Gastrocnemius medialis (tissue), 4 donors: ENCODE measurements at regions not wholly inside any gene's neighbourhood (a gene's known extent, or its start where the extent isn't known, plus 50 kb on each side); places are given as distances from the start of the nearest gene placed in this dataset.

Experiments used
- ATAC-seq, 2 donors: fragments of 150-250 bp; one replicate each; pipeline ENCODE4 v1.9.1; 2016
- DNase-seq, 2 donors: peaks; one replicate each; pipeline ENCODE4 v3.0.0-alpha.2; 2019
- H3K27ac ChIP-seq, 4 donors: fragments of 200-600 bp; sonication (generic); 1 replicate in 1 of 4; 2 replicates in 3 of 4; pipeline ENCODE4 v1.5.1; 2016 to 2018; ENCODE audit warnings: mild to moderate bottlenecking in 2 of 4, moderate library complexity in 1 of 4
- H3K27me3 ChIP-seq, 3 donors: fragments of 200-600 bp; sonication (generic) in 2 of 3; 1 replicate in 1 of 3; 2 replicates in 2 of 3; pipeline versions ENCODE4 v1.5.1 to v1.6.0; 2016 to 2019; ENCODE audit warnings: mild to moderate bottlenecking in 1 of 3, moderate library complexity in 1 of 3
- H3K36me3 ChIP-seq, 2 donors: fragments of 200-600 bp; sonication (generic) in 1 of 2; one replicate each; pipeline ENCODE4 v1.5.1; 2017 to 2018
- H3K4me1 ChIP-seq, 2 donors: fragments of 200-600 bp; sonication (generic) in 1 of 2; one replicate each; pipeline ENCODE4 v1.5.1; 2016 to 2017; ENCODE audit warnings: mild to moderate bottlenecking in 2 of 2
- H3K4me3 ChIP-seq, 4 donors: fragments of 200-600 bp; sonication (generic) in 3 of 4; 1 replicate in 1 of 4; 2 replicates in 3 of 4; pipeline ENCODE4 v1.5.1; 2016 to 2019; ENCODE audit warnings: mild to moderate bottlenecking in 2 of 4
- H3K9me3 ChIP-seq, 3 donors: fragments of 200-600 bp; sonication (generic) in 2 of 3; 1 replicate in 1 of 3; 2 replicates in 2 of 3; pipeline ENCODE4 v1.5.1; 2016 to 2019
- POLR2A ChIP-seq, 2 donors: fragments of 450-650 bp; IDR thresholded peaks; one replicate each; pipeline ENCODE4 v1.6.1; 2017; ENCODE audit warnings: antibody characterized with exemption in 2 of 2, mild to moderate bottlenecking in 2 of 2, moderate library complexity in 2 of 2
- in situ Hi-C, 4 donors: fragments of 200-750 bp; cut with MboI; loops; one replicate each; pipeline versions ENCODE4 v1.15.0 to v1.8.0; 2017; ENCODE audit warnings: low sequenced_read_pairs in 4 of 4
- intact Hi-C: fragments of 100-400 bp; cut with DNase I; formaldehyde crosslinking; loops from one replicate; pipeline ENCODE4 v1.15.1; 2023; ENCODE audit warnings: low total_unique reads
- TF ChIP-seq, protein P1 (sequence below), 5 experiments: fragments of 450-650 bp in 3 of 5; fragments of 200-600 bp in 2 of 5; sonication (generic) in 2 of 5; IDR thresholded peaks in 4 of 5; conservative IDR thresholded peaks in 1 of 5; 1 replicate in 4 of 5; 2 replicates in 1 of 5; pipeline ENCODE4 v1.5.1; 2016 to 2019; ENCODE audit warnings: antibody characterized with exemption in 5 of 5, mild to moderate bottlenecking in 3 of 5, moderate library complexity in 3 of 5

DNA sequence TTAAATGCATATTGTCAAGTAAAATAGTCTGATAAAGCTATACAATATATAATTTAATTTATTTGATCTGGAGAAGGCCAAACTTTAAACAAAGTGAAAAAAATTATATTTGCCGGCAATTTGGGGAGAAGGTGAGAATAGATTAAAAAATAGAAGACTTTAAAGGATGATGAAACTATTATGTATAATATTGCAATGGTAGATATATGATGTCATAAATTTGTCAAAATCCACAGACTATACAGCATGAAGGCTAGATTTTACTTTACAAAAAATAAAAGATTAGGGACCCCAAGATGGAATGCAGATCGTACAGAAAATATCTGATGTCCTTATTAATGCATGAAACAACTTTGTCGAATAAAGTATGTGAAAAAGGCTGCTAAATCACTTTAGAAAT is 67.3 kb upstream of the MAL start:
- intact Hi-C loops = no loop called here
- Histone ChIP-seq H3K27ac (no peak overlapping the region), H3K4me3 (no peak overlapping the region), H3K4me1 (no peaks in the 10 kb centered on the region), H3K9me3 (no peaks in the 10 kb centered on the region), H3K36me3 (no peaks in the 10 kb centered on the region), H3K27me3 (peaks cover 0 to 3% (median 0%) of the 10 kb centered on the region in 3 donors)
- DNase-seq (no peak), ATAC-seq (no peak)
- in situ Hi-C loops = no loop called here
- TF ChIP-seq, protein P1, sequence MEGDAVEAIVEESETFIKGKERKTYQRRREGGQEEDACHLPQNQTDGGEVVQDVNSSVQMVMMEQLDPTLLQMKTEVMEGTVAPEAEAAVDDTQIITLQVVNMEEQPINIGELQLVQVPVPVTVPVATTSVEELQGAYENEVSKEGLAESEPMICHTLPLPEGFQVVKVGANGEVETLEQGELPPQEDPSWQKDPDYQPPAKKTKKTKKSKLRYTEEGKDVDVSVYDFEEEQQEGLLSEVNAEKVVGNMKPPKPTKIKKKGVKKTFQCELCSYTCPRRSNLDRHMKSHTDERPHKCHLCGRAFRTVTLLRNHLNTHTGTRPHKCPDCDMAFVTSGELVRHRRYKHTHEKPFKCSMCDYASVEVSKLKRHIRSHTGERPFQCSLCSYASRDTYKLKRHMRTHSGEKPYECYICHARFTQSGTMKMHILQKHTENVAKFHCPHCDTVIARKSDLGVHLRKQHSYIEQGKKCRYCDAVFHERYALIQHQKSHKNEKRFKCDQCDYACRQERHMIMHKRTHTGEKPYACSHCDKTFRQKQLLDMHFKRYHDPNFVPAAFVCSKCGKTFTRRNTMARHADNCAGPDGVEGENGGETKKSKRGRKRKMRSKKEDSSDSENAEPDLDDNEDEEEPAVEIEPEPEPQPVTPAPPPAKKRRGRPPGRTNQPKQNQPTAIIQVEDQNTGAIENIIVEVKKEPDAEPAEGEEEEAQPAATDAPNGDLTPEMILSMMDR (IDR thresholded peaks at IDR 0.05 in 4 of 5, conservative IDR thresholded peaks at IDR 0.05 in 1 of 5) = no peak
- no peak for TF ChIP-seq POLR2A (IDR thresholded peaks at IDR 0.05)

DNA sequence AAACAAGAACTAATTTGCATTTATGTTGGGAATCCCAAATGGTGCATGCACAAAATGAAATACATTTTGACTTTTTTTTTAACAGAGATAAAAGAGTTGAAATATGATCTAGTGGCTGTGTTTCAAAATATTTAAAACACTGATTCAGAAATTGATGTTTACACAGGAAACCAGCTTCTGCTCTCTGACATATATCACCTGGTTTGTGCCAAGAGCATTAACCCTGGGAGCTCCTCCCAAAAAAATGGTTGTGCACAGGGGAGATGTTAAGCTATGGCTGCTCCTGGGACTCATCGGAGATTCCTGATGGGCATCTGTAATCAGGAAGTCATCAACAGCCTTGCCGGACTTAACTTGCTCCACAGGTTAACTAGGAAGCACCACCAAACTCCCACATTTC is 65.2 kb upstream of the MAL start:
- H3K9me3 ChIP-seq = no peaks in the 10 kb centered on the region
- TF ChIP-seq, protein P1 (IDR thresholded peaks at IDR 0.05 in 4 of 5, conservative IDR thresholded peaks at IDR 0.05 in 1 of 5) = no peak
- no peak for TF ChIP-seq POLR2A (IDR thresholded peaks at IDR 0.05)
- H3K4me3 ChIP-seq = no peak overlapping the region
- no peak overlapping the region for H3K27ac ChIP-seq
- DNase-seq (no peak), ATAC-seq (no peak)
- intact Hi-C loops = no loop called here
- no peaks in the 10 kb centered on the region for H3K4me1 ChIP-seq
- no peaks in the 10 kb centered on the region for H3K36me3 ChIP-seq
- in situ Hi-C loops = no loop called here
- peaks cover 0 to 3% (median 2%) of the 10 kb centered on the region in 3 donors for H3K27me3 ChIP-seq

DNA sequence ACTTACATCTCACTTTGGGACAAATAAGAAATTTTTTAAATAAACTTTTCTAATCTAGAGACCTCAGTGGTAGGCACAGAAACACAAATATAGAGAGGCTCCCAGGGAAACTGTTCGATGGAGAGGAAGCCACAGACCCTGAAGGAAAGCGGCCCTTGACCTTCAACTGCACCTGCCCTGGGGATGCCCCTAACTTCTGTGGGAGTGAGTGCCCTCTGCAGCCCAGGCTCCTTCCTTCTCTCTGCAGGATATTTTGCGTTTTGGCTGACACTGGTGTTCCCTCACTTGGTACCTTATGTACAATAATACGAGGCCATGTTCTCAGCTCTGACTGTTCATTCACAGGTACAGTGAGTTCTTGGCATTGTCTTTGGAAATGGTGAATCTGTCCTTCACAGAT is 64.8 kb upstream of the MAL start:
- TF ChIP-seq POLR2A (IDR thresholded peaks at IDR 0.05) = no peak
- TF ChIP-seq, protein P1 (IDR thresholded peaks at IDR 0.05 in 4 of 5, conservative IDR thresholded peaks at IDR 0.05 in 1 of 5) = no peak
- no peak for ATAC-seq
- no peak for DNase-seq
- H3K36me3 ChIP-seq = no peaks in the 10 kb centered on the region
- H3K4me1 ChIP-seq = no peaks in the 10 kb centered on the region
- peaks cover 0 to 3% (median 3%) of the 10 kb centered on the region in 3 donors for H3K27me3 ChIP-seq
- in situ Hi-C loops (no loop called here), intact Hi-C loops (no loop called here)
- H3K4me3 ChIP-seq = no peak overlapping the region
- H3K27ac ChIP-seq = no peak overlapping the region
- H3K9me3 ChIP-seq = no peaks in the 10 kb centered on the region

DNA sequence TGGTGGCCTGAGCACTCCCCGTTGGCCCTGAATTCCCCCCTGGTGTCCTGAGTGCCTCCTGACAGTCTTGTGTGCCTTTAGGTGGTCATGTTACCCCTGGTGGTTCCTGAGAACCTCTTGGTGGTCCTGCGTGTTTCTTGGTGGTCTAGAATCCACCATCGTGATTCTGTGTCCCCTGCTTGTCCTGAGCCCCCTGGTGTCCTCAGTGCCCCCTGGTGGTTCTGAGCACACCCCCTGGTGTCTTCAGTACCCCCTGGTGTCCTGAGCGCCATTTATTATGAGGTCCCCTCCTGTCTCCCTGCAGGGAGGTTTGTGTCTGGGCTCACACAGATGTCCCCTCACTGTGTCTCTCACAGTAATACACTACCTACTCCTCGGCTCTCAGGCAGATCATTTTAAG is 61.3 kb upstream of the MAL start:
- Histone ChIP-seq H3K27me3 (peaks cover 0 to 19% (median 9%) of the 10 kb centered on the region in 3 donors), H3K4me3 (no peak overlapping the region), H3K4me1 (no peaks in the 10 kb centered on the region), H3K36me3 (no peaks in the 10 kb centered on the region), H3K27ac (no peak overlapping the region), H3K9me3 (no peaks in the 10 kb centered on the region)
- in situ Hi-C loops = no loop called here
- TF ChIP-seq, protein P1 (IDR thresholded peaks at IDR 0.05 in 4 of 5, conservative IDR thresholded peaks at IDR 0.05 in 1 of 5) = no peak
- no peak for TF ChIP-seq POLR2A (IDR thresholded peaks at IDR 0.05)
- DNase-seq = no peak
- intact Hi-C loops = no loop called here
- no peak for ATAC-seq

DNA sequence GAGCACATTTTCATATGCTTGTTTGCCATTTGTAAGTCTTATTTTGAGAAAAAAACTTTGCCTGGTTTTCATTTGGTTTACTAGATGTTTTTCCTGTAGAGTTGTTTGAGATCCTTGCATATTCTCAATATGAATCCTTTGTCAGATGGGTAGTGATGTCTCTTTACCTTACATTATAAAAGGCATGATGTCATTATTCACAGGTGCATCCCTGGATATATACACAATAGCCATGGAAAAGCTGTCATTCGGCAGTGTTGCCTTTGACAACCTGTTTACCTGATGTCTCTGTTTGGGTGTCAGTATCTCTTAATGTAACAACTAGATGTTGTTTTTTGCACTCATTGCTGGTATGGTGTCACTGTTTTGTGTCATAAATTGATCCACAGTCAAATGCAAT is 58.8 kb upstream of the MAL start:
- Histone ChIP-seq H3K27ac (no peak overlapping the region), H3K9me3 (no peaks in the 10 kb centered on the region), H3K4me3 (no peak overlapping the region), H3K27me3 (peaks cover 0 to 27% (median 15%) of the 10 kb centered on the region in 3 donors), H3K4me1 (no peaks in the 10 kb centered on the region), H3K36me3 (no peaks in the 10 kb centered on the region)
- intact Hi-C loops (no loop called here), in situ Hi-C loops (no loop called here)
- DNase-seq (no peak), ATAC-seq (no peak)
- no peak for TF ChIP-seq POLR2A (IDR thresholded peaks at IDR 0.05)
- TF ChIP-seq, protein P1 (IDR thresholded peaks at IDR 0.05 in 4 of 5, conservative IDR thresholded peaks at IDR 0.05 in 1 of 5) = no peak
